ENCODE measurements at regions not wholly inside any gene's neighbourhood (a gene's known extent, or its start where the extent isn't known, plus 50 kb on each side); places are given as distances from the start of the nearest gene placed in this dataset.

- H3K4me3 Mint-ChIP-seq, result no peak overlapping the region
- H3K27ac Mint-ChIP-seq, result no peak overlapping the region
- no peaks in the 10 kb centered on the region for H3K9me3 Mint-ChIP-seq
- H3K27me3 Mint-ChIP-seq (ENCODE audit: low read depth), result no peaks in the 10 kb centered on the region
- TF ChIP-seq, protein P1, sequence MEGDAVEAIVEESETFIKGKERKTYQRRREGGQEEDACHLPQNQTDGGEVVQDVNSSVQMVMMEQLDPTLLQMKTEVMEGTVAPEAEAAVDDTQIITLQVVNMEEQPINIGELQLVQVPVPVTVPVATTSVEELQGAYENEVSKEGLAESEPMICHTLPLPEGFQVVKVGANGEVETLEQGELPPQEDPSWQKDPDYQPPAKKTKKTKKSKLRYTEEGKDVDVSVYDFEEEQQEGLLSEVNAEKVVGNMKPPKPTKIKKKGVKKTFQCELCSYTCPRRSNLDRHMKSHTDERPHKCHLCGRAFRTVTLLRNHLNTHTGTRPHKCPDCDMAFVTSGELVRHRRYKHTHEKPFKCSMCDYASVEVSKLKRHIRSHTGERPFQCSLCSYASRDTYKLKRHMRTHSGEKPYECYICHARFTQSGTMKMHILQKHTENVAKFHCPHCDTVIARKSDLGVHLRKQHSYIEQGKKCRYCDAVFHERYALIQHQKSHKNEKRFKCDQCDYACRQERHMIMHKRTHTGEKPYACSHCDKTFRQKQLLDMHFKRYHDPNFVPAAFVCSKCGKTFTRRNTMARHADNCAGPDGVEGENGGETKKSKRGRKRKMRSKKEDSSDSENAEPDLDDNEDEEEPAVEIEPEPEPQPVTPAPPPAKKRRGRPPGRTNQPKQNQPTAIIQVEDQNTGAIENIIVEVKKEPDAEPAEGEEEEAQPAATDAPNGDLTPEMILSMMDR (IDR thresholded peaks at IDR 0.05; ENCODE audit: unreplicated experiment in 3 of 3), result no peak
- H3K4me1 Mint-ChIP-seq, result no peaks in the 10 kb centered on the region
- H3K36me3 Mint-ChIP-seq (ENCODE audit: low read depth), result no peaks in the 10 kb centered on the region
These were observed 135.5 kb upstream of the CRHR1 start for GRCh38 chr17:45648642-45649041.

DNA sequence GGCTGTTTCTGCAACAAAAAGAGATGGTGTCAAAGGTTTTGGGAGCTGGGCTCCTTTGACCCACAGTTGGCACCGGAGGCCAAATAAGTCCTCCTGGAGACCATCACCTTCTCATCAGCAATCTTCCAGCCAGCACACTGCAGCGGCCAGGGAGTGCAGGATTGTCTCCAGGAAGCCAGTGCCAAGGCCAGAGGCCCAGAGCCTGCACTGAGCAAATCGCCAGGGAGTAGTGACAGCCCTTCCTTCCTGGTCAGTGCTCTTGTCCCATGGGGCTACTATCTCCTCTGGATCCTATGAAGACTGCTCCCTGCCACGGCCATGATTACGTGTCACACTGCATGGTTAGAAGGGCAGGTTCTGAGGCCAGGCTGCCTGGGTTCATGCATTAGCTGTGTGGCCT is 134.3 kb upstream of the CRHR1 start:
- no peak overlapping the region for H3K27ac Mint-ChIP-seq
- H3K4me1 Mint-ChIP-seq, result no peaks in the 10 kb centered on the region
- TF ChIP-seq, protein P1 (IDR thresholded peaks at IDR 0.05; ENCODE audit: unreplicated experiment in 3 of 3), result no peak
- no peaks in the 10 kb centered on the region for H3K9me3 Mint-ChIP-seq
- no peak overlapping the region for H3K4me3 Mint-ChIP-seq
- H3K36me3 Mint-ChIP-seq (ENCODE audit: low read depth), result no peaks in the 10 kb centered on the region
- peaks cover under 1% of the 10 kb centered on the region for H3K27me3 Mint-ChIP-seq (ENCODE audit: low read depth)

DNA sequence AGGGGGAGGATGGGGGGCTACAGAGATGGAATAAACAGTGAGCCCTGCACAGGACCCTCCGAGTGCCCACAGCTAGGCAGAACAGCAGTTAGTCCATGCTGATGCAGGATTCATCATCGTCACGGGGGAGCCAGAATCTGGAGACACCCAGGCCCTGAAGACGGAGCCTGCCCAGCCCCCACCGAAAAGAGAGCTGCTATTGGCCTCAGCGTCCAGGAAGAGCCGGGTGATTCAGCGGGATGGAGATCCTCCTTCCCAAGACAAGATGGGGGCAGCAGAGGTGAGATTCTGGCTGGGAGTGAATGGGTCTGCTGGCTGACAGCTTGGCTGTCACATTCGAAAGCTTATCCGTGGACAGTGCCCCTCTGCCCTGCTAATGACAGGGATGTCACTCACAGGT is 133.6 kb upstream of the CRHR1 start:
- TF ChIP-seq, protein P1 (IDR thresholded peaks at IDR 0.05; ENCODE audit: unreplicated experiment in 3 of 3), result no peak
- H3K9me3 Mint-ChIP-seq, result no peaks in the 10 kb centered on the region

DNA sequence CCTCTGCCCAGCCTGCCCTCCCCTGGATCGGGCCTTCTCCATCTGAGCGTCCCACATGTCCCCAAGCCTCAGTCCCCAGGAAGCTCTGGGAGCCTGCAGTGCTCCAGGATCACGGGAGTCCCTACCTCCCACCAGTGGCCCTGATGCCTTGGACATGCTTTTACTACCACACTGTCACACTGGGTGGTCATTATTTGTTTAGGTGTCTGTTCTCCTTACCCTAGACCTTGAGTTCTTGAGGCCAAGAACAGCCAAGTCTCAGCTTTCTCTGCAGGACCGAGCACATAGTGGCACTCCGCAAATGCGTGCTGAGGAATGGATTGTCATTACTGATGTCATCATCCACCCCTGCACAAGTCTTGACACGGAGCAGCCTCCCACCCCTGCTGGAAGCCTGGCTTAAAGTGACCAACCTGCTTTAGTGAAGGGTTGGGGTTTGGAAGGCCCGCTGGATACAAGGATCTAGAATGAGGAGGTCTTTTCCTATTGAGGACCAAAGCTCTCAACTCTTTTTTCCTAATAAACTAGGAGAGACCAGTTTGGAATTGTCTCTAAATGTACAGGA is 132.9 kb upstream of the CRHR1 start:
- TF ChIP-seq, protein P1 (IDR thresholded peaks at IDR 0.05; ENCODE audit: unreplicated experiment in 3 of 3), result no peak
- no peaks in the 10 kb centered on the region for H3K4me1 Mint-ChIP-seq
- no peaks in the 10 kb centered on the region for H3K36me3 Mint-ChIP-seq (ENCODE audit: low read depth)
- no peak overlapping the region for H3K4me3 Mint-ChIP-seq
- no peak overlapping the region for H3K27ac Mint-ChIP-seq
- peaks cover 6% of the 10 kb centered on the region for H3K27me3 Mint-ChIP-seq (ENCODE audit: low read depth)
- H3K9me3 Mint-ChIP-seq, result no peaks in the 10 kb centered on the region

More for the DNA sequence above, 133.6 kb upstream of the CRHR1 start:
- Mint-ChIP-seq H3K27ac (no peak overlapping the region), H3K4me1 (no peaks in the 10 kb centered on the region), H3K36me3 (ENCODE audit: low read depth) (no peaks in the 10 kb centered on the region), H3K4me3 (no peak overlapping the region), H3K27me3 (ENCODE audit: low read depth) (peaks cover 6% of the 10 kb centered on the region)

- Mint-ChIP-seq H3K9me3 (no peaks in the 10 kb centered on the region), H3K36me3 (ENCODE audit: low read depth) (no peaks in the 10 kb centered on the region), H3K4me1 (no peaks in the 10 kb centered on the region), H3K4me3 (no peak overlapping the region), H3K27me3 (ENCODE audit: low read depth) (peaks cover 10% of the 10 kb centered on the region), H3K27ac (no peak overlapping the region)
- TF ChIP-seq, protein P1 (IDR thresholded peaks at IDR 0.05; ENCODE audit: unreplicated experiment in 3 of 3), result no peak
These were observed 130.5 kb upstream of the CRHR1 start for GRCh38 chr17:45653616-45654015.

- Mint-ChIP-seq H3K4me3 (no peak overlapping the region), H3K36me3 (ENCODE audit: low read depth) (no peaks in the 10 kb centered on the region), H3K27me3 (ENCODE audit: low read depth) (peaks cover 17% of the 10 kb centered on the region), H3K27ac (no peak overlapping the region), H3K4me1 (no peaks in the 10 kb centered on the region), H3K9me3 (no peaks in the 10 kb centered on the region)
- TF ChIP-seq, protein P1 (IDR thresholded peaks at IDR 0.05; ENCODE audit: unreplicated experiment in 3 of 3), result no peak
These were observed 127.5 kb upstream of the CRHR1 start for GRCh38 chr17:45656527-45657181.
